SK-N-SH treated with all-trans-retinoic acid at 6 μM for 48 hours (cell line): ENCODE measurements at regions not wholly inside any gene's neighbourhood (a gene's known extent, or its start where the extent isn't known, plus 50 kb on each side); places are given as distances from the start of the nearest gene placed in this dataset.

Experiments used
- ISL1 ChIP-seq: fragments of 250-450 bp; sonication (Bioruptor Pico); IDR thresholded peaks from 2 replicates; pipeline ENCODE4 v2.1.2; 2022; ENCODE audit warnings: mild to moderate bottlenecking, moderate library complexity
- RARB ChIP-seq: fragments of 250-450 bp; sonication (Bioruptor Pico); IDR thresholded peaks from 2 replicates; pipeline ENCODE4 v1.8.0; 2021; ENCODE audit warnings: mild to moderate bottlenecking, moderate library complexity
- SNAI2 ChIP-seq: fragments of 250-450 bp; sonication (Bioruptor Pico); IDR thresholded peaks from 2 replicates; pipeline ENCODE4 v1.5.0; 2020; ENCODE audit warnings: mild to moderate bottlenecking, moderate library complexity
- TCF4 ChIP-seq: fragments of 250-450 bp; sonication (Bioruptor Pico); IDR thresholded peaks from 2 replicates; pipeline ENCODE4 v1.8.0; 2021; ENCODE audit warnings: mild to moderate bottlenecking, moderate library complexity, borderline replicate concordance
- TOX ChIP-seq: fragments of 250-450 bp; sonication (Bioruptor Pico); IDR thresholded peaks from 2 replicates; pipeline ENCODE4 v1.8.0; 2021; ENCODE audit warnings: mild to moderate bottlenecking, moderate library complexity, borderline replicate concordance
- ZC3H10 ChIP-seq: fragments of 250-450 bp; sonication (Bioruptor Pico); IDR thresholded peaks from 2 replicates; pipeline ENCODE4 v1.5.1; 2021; ENCODE audit warnings: mild to moderate bottlenecking, moderate library complexity
- ZFP3 ChIP-seq: fragments of 250-450 bp; sonication (Bioruptor Pico); IDR thresholded peaks from 2 replicates; pipeline ENCODE4 v1.5.0; 2020; ENCODE audit warnings: mild to moderate bottlenecking, moderate library complexity
- ZFP30 ChIP-seq: fragments of 450-650 bp; formaldehyde crosslinking; IDR thresholded peaks from 2 replicates; pipeline ENCODE4 v1.5.0; 2022; ENCODE audit warnings: mild to moderate bottlenecking, moderate library complexity
- ZNF8 ChIP-seq: fragments of 450-650 bp; formaldehyde crosslinking; IDR thresholded peaks from 2 replicates; pipeline ENCODE4 v1.5.0; 2020; ENCODE audit warnings: mild to moderate bottlenecking, moderate library complexity
- TF ChIP-seq, protein P1 (sequence below): fragments of 250-450 bp; sonication (Bioruptor Pico); IDR thresholded peaks from 2 replicates; pipeline ENCODE4 v1.8.0; 2021; ENCODE audit warnings: low read depth, mild to moderate bottlenecking, moderate library complexity, borderline replicate concordance
- TF ChIP-seq, protein P2 (sequence below): fragments of 250-450 bp; sonication (Bioruptor Pico); IDR thresholded peaks from 2 replicates; pipeline ENCODE4 v1.5.1; 2020; ENCODE audit warnings: low read depth, mild to moderate bottlenecking, moderate library complexity

DNA sequence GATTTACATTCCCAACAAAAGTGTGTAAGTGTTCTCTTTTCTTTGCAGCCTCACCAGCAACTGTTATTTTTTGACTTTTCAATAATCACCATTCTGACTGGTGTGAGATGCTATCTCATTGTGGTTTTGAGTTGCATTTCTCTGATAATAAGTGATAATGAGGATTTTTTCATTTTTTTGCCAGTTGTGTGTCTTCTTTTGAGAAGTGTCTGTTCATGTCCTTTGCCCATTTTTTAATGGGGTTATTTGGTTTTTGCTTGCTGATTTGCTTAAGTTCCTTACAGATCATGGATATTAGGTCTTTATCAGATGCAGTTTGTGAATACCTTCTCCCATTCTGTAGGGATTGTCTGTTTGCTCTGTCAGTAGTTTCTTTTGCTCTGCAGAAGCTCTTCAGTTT is 107.7 kb downstream of the EHF start:
- TF ChIP-seq ZFP3 (CRISPR knock-in tag) (no peak), SNAI2 (CRISPR knock-in tag) (no peak), TCF4 (CRISPR knock-in tag) (no peak), ZFP30 (no peak), ZC3H10 (CRISPR knock-in tag) (no peak), TOX (CRISPR knock-in tag) (no peak), ZNF8 (CRISPR knock-in tag) (no peak), RARB (CRISPR knock-in tag) (no peak), ISL1 (CRISPR knock-in tag) (no peak)
- TF ChIP-seq, protein P1, sequence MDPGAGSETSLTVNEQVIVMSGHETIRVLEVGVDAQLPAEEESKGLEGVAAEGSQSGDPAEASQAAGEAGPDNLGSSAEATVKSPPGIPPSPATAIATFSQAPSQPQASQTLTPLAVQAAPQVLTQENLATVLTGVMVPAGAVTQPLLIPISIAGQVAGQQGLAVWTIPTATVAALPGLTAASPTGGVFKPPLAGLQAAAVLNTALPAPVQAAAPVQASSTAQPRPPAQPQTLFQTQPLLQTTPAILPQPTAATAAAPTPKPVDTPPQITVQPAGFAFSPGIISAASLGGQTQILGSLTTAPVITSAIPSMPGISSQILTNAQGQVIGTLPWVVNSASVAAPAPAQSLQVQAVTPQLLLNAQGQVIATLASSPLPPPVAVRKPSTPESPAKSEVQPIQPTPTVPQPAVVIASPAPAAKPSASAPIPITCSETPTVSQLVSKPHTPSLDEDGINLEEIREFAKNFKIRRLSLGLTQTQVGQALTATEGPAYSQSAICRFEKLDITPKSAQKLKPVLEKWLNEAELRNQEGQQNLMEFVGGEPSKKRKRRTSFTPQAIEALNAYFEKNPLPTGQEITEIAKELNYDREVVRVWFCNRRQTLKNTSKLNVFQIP (CRISPR knock-in tag), result no peak
- TF ChIP-seq, protein P2, sequence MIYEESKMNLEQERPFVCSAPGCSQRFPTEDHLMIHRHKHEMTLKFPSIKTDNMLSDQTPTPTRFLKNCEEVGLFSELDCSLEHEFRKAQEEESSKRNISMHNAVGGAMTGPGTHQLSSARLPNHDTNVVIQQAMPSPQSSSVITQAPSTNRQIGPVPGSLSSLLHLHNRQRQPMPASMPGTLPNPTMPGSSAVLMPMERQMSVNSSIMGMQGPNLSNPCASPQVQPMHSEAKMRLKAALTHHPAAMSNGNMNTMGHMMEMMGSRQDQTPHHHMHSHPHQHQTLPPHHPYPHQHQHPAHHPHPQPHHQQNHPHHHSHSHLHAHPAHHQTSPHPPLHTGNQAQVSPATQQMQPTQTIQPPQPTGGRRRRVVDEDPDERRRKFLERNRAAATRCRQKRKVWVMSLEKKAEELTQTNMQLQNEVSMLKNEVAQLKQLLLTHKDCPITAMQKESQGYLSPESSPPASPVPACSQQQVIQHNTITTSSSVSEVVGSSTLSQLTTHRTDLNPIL (CRISPR knock-in tag), result no peak
